H1 (cell line): ENCODE measurements at regions not wholly inside any gene's neighbourhood (a gene's known extent, or its start where the extent isn't known, plus 50 kb on each side); places are given as distances from the start of the nearest gene placed in this dataset.

Experiments
- CHD1 ChIP-seq: IDR thresholded peaks from 2 replicates; pipeline ENCODE4 v1.6.1; 2012; ENCODE audit warnings: low read depth, low read length, improper control_type of control experiment
- EGR1 ChIP-seq: IDR thresholded peaks from 2 replicates; pipeline ENCODE4 v1.6.1; 2011; ENCODE audit warnings: low read depth, low read length, borderline replicate concordance
- EP300 ChIP-seq, 2 experiments: IDR thresholded peaks; 1 replicate in 1 of 2; 2 replicates in 1 of 2; pipeline ENCODE4 v1.6.1; 2011 to 2012; ENCODE audit warnings: low read depth in 2 of 2, low read length in 2 of 2, mild to moderate bottlenecking in 2 of 2, borderline replicate concordance in 1 of 2, inconsistent platforms in 1 of 2, moderate library complexity in 1 of 2
- SP4 ChIP-seq: IDR thresholded peaks from 2 replicates; pipeline ENCODE4 v1.6.1; 2012; ENCODE audit warnings: low read length, inconsistent platforms

DNA sequence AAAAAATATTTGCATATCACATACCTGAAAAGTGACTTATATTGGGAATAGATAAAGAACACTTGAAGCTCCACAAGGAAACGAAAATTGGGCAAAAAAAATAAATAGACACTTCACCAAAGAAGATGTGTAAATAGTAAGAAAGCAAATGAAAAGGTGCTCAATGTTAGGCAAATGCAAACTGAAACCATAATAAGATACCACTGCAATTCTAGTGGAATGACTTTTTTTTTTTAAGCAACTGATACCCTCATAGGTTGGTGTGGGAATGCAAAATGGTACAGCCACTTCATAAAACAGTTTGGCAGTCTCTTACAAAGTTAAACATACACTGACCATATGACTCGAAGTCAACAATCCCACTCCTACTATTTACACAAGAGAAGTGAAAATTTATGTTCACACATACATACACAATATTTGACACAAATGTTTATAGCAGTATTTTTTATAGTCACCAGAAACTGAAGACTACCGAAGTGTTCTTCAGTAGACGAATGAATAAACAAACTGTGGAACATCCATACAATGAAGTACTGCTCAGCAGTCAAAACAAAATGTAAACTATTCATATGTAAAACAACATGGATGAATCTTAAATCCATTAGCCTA lies 176.3 kb downstream of the ZMAT3 start (continued):
- TF ChIP-seq EP300 (IDR thresholded peaks at IDR 0.05; ENCODE audit: borderline replicate concordance in 1 of 2, low read depth in 2 of 2, low read length in 2 of 2) (no peak), SP4 (no peak), EGR1 (no peak), CHD1 (no peak)
